ENCODE measurements at regions not wholly inside any gene's neighbourhood (a gene's known extent, or its start where the extent isn't known, plus 50 kb on each side); places are given as distances from the start of the nearest gene placed in this dataset.

- H3K27me3 ChIP-seq = no peaks in the 10 kb centered on the region
- WGBS = 51% methylated on average over 3 of the region's 3 CpGs
- peak in 1 of 2 donors; percentile 67 for DNase-seq (ENCODE audit: low spot score in 2 of 2)
- H3K9me3 ChIP-seq = no peaks in the 10 kb centered on the region
- H3K36me3 ChIP-seq = no peaks in the 10 kb centered on the region
- H3K4me3 ChIP-seq = no peak overlapping the region
- no peak overlapping the region for H3K27ac ChIP-seq
- no peak for TF ChIP-seq POLR2A (IDR thresholded peaks at IDR 0.05)
- TF ChIP-seq POLR2AphosphoS5 (IDR thresholded peaks at IDR 0.05) = peak in 1 of 3 donors; percentile 19
- H3K4me1 ChIP-seq = no peaks in the 10 kb centered on the region
These were observed 109.2 kb upstream of the PCDH18 start for GRCh38 chr4:137641544-137641943.

DNA sequence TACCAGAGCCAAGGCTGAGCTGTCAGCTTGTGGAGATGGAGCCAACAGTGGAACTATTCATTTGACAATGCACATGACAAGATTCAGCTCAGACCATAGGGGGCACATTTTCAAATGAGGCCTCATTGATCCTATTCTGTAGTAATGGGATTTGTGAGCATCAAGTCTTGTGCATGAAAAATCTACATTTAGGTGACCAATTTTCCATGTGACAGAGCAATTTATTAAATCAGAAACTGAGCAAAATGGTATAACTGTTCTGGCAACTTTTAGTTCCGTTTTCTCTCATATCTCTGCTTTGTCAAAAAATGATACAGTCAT is 108.5 kb upstream of the PCDH18 start:
- 73% methylated on average over 1 of the region's 1 CpG for WGBS
- TF ChIP-seq CTCF (IDR thresholded peaks at IDR 0.05) (no peak), POLR2AphosphoS5 (IDR thresholded peaks at IDR 0.05) (no peak), POLR2A (IDR thresholded peaks at IDR 0.05) (no peak), EP300 (IDR thresholded peaks at IDR 0.05) (no peak)
- Histone ChIP-seq H3K4me3 (no peak overlapping the region), H3K27me3 (no peaks in the 10 kb centered on the region), H3K9me3 (no peaks in the 10 kb centered on the region), H3K36me3 (no peaks in the 10 kb centered on the region), H3K27ac (no peak overlapping the region), H3K4me1 (no peaks in the 10 kb centered on the region)
- DNase-seq (ENCODE audit: low spot score in 2 of 2) = no peak

- no peak overlapping the region for H3K27ac ChIP-seq
- WGBS = 90% methylated on average over 4 of the region's 4 CpGs
- no peaks in the 10 kb centered on the region for H3K36me3 ChIP-seq
- H3K27me3 ChIP-seq = no peaks in the 10 kb centered on the region
- DNase-seq (ENCODE audit: low spot score in 2 of 2) = no peak
- TF ChIP-seq EP300 (IDR thresholded peaks at IDR 0.05) (no peak), POLR2A (IDR thresholded peaks at IDR 0.05) (no peak), POLR2AphosphoS5 (IDR thresholded peaks at IDR 0.05) (no peak), CTCF (IDR thresholded peaks at IDR 0.05) (no peak)
- H3K9me3 ChIP-seq = no peaks in the 10 kb centered on the region
- no peak overlapping the region for H3K4me3 ChIP-seq
- no peaks in the 10 kb centered on the region for H3K4me1 ChIP-seq
These were observed 108.0 kb upstream of the PCDH18 start for GRCh38 chr4:137640156-137640837.

- H3K4me3 ChIP-seq = no peak overlapping the region
- no peaks in the 10 kb centered on the region for H3K4me1 ChIP-seq
- no peak for DNase-seq (ENCODE audit: low spot score in 2 of 2)
- no peaks in the 10 kb centered on the region for H3K27me3 ChIP-seq
- TF ChIP-seq POLR2AphosphoS5 (IDR thresholded peaks at IDR 0.05) = no peak
- no peak for TF ChIP-seq CTCF (IDR thresholded peaks at IDR 0.05)
- TF ChIP-seq POLR2A (IDR thresholded peaks at IDR 0.05) = no peak
- TF ChIP-seq EP300 (IDR thresholded peaks at IDR 0.05) = no peak
- H3K27ac ChIP-seq = no peak overlapping the region
- no peaks in the 10 kb centered on the region for H3K9me3 ChIP-seq
- H3K36me3 ChIP-seq = no peaks in the 10 kb centered on the region
- WGBS = 71% methylated on average over 2 of the region's 2 CpGs
These were observed 106.6 kb upstream of the PCDH18 start for GRCh38 chr4:137638934-137639333.

DNA sequence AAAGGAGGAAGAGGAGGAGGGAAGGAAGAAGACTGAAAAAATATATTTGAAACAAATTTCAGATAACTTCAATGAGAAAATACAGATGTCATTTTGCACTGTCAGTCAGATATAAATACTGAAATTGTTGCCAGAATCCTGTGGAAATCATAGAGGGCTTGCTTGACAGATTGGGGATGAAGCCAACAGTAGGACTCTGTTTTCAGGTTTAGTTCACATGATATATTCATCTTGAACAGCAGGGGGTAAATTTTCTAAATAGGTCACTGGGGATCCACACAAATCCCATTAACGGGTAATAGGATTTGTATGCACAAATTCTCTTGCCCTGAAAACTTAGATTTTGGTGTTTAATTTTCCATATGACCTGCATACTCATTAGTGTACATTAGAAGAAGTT is 103.3 kb upstream of the PCDH18 start:
- no peak overlapping the region for H3K27ac ChIP-seq
- WGBS = 54% methylated on average over 1 of the region's 1 CpG

More for the DNA sequence above, 103.3 kb upstream of the PCDH18 start:
- TF ChIP-seq POLR2AphosphoS5 (IDR thresholded peaks at IDR 0.05) (no peak), CTCF (IDR thresholded peaks at IDR 0.05) (no peak), EP300 (IDR thresholded peaks at IDR 0.05) (no peak), POLR2A (IDR thresholded peaks at IDR 0.05) (no peak)
- Histone ChIP-seq H3K27me3 (no peaks in the 10 kb centered on the region), H3K4me1 (no peaks in the 10 kb centered on the region), H3K36me3 (no peaks in the 10 kb centered on the region), H3K9me3 (no peaks in the 10 kb centered on the region), H3K4me3 (no peak overlapping the region)
- no peak for DNase-seq (ENCODE audit: low spot score in 2 of 2)

Data from suprapubic skin (tissue), 4 donors.